DND-41 (cell line): ENCODE measurements at regions not wholly inside any gene's neighbourhood (a gene's known extent, or its start where the extent isn't known, plus 50 kb on each side); places are given as distances from the start of the nearest gene placed in this dataset.

Experiments used
- ATAC-seq: fragments of 200-7000 bp; cut with Tn5 transposase; 3 replicates; pipeline ENCODE4 v1.9.1; 2021; ENCODE audit warnings: low read depth; ENCODE audit not compliant: insufficient read depth
- DNase-seq: peaks from one replicate; pipeline ENCODE4 v3.0.0-alpha.2; 2020
- H2AFZ ChIP-seq: 2 replicates; pipeline ENCODE4 v1.6.0; 2012; ENCODE audit warnings: low read depth, low read length
- H3K27ac ChIP-seq: 2 replicates; pipeline ENCODE4 v1.5.1; 2012; ENCODE audit warnings: low read length, inconsistent platforms
- H3K27me3 ChIP-seq: fragments of 200-600 bp; sonication (generic); 2 replicates; pipeline ENCODE4 v1.6.0; 2012; ENCODE audit warnings: low read length, mild to moderate bottlenecking, inconsistent platforms; ENCODE audit not compliant: insufficient read depth, poor library complexity
- H3K36me3 ChIP-seq: 2 replicates; pipeline ENCODE4 v1.5.1; 2012; ENCODE audit warnings: low read length, inconsistent platforms; ENCODE audit not compliant: insufficient read depth
- H3K4me1 ChIP-seq: 2 replicates; pipeline ENCODE4 v1.5.1; 2012; ENCODE audit warnings: mild to moderate bottlenecking, low read length; ENCODE audit not compliant: insufficient read depth
- H3K4me2 ChIP-seq: 2 replicates; pipeline ENCODE4 v1.6.0; 2012; ENCODE audit warnings: mild to moderate bottlenecking, moderate library complexity, low read length, inconsistent platforms; ENCODE audit not compliant: insufficient read depth
- H3K4me3 ChIP-seq, 2 experiments: fragments of 200-600 bp in 1 of 2; shearing (Covaris generic) in 1 of 2; 2 replicates each; pipeline ENCODE4 v1.5.1; 2012 to 2016; ENCODE audit warnings: inconsistent platforms in 2 of 2, low read length in 2 of 2, mild to moderate bottlenecking in 2 of 2, low read depth in 1 of 2, moderate library complexity in 1 of 2
- H3K79me2 ChIP-seq: 2 replicates; pipeline ENCODE4 v1.6.0; 2012; ENCODE audit warnings: low read length, inconsistent platforms; ENCODE audit not compliant: insufficient read depth
- H3K9ac ChIP-seq: 2 replicates; pipeline ENCODE4 v1.6.0; 2012; ENCODE audit warnings: low read depth, mild to moderate bottlenecking, inconsistent platforms, low read length, moderate library complexity
- H3K9me3 ChIP-seq: 2 replicates; pipeline ENCODE4 v1.5.1; 2012; ENCODE audit warnings: low read length, moderate library complexity, mild to moderate bottlenecking, inconsistent platforms; ENCODE audit not compliant: insufficient read depth, severe bottlenecking
- H4K20me1 ChIP-seq: 2 replicates; pipeline ENCODE4 v1.6.0; 2012; ENCODE audit warnings: low read length; ENCODE audit not compliant: insufficient read depth
- CTCF ChIP-seq: IDR thresholded peaks from 2 replicates; pipeline ENCODE4 v1.5.1; 2012; ENCODE audit warnings: borderline replicate concordance, low read length, moderate library complexity, mild to moderate bottlenecking; ENCODE audit not compliant: poor library complexity, severe bottlenecking; ENCODE audit errors: extremely low read depth
- EZH2 ChIP-seq: IDR thresholded peaks from 3 replicates; pipeline ENCODE4 v1.6.1; 2012; ENCODE audit warnings: borderline replicate concordance, low read depth, mild to moderate bottlenecking, moderate library complexity, low read length, inconsistent platforms; ENCODE audit not compliant: severe bottlenecking

- no peaks in the 10 kb centered on the region for H4K20me1 ChIP-seq
- no peaks in the 10 kb centered on the region for H3K9me3 ChIP-seq
- H3K4me1 ChIP-seq: no peaks in the 10 kb centered on the region
- ATAC-seq: no peak
- H3K4me3 ChIP-seq: no peak overlapping the region
- H3K27ac ChIP-seq: no peak overlapping the region
- no peaks in the 10 kb centered on the region for H3K36me3 ChIP-seq
- peaks cover 3% of the 10 kb centered on the region for H3K27me3 ChIP-seq
- no peak overlapping the region for H2AFZ ChIP-seq
- H3K79me2 ChIP-seq: no peaks in the 10 kb centered on the region
- no peak for TF ChIP-seq EZH2
- no peak for TF ChIP-seq CTCF
- H3K9ac ChIP-seq: no peak overlapping the region
- no peak for DNase-seq
- H3K4me2 ChIP-seq: no peak overlapping the region
Measured at GRCh38 chr3:71885006-71885405, 100.1 kb upstream of the PROK2 start.

- no peaks in the 10 kb centered on the region for H3K9me3 ChIP-seq
- no peaks in the 10 kb centered on the region for H3K4me1 ChIP-seq
- H3K4me2 ChIP-seq: no peak overlapping the region
- H3K27me3 ChIP-seq: no peaks in the 10 kb centered on the region
- no peaks in the 10 kb centered on the region for H3K36me3 ChIP-seq
- no peak overlapping the region for H3K4me3 ChIP-seq
- no peak overlapping the region for H3K27ac ChIP-seq
- H2AFZ ChIP-seq: no peak overlapping the region
- no peak for DNase-seq
- TF ChIP-seq EZH2: no peak
- no peak for TF ChIP-seq CTCF
- no peak for ATAC-seq
- no peak overlapping the region for H3K9ac ChIP-seq
- H4K20me1 ChIP-seq: no peaks in the 10 kb centered on the region
- no peaks in the 10 kb centered on the region for H3K79me2 ChIP-seq
Measured at GRCh38 chr3:71881732-71882131, 96.8 kb upstream of the PROK2 start.

- no peak overlapping the region for H2AFZ ChIP-seq
- ATAC-seq (no peak), DNase-seq (no peak)
- H4K20me1 ChIP-seq: no peaks in the 10 kb centered on the region
- no peaks in the 10 kb centered on the region for H3K36me3 ChIP-seq
- H3K9ac ChIP-seq: no peak overlapping the region
- no peaks in the 10 kb centered on the region for H3K4me1 ChIP-seq
- no peaks in the 10 kb centered on the region for H3K9me3 ChIP-seq
- H3K27me3 ChIP-seq: no peaks in the 10 kb centered on the region
- TF ChIP-seq EZH2 (no peak), CTCF (no peak)
- no peak overlapping the region for H3K4me3 ChIP-seq
- H3K4me2 ChIP-seq: no peak overlapping the region
- H3K27ac ChIP-seq: no peak overlapping the region
- no peaks in the 10 kb centered on the region for H3K79me2 ChIP-seq
Measured at GRCh38 chr3:71881041-71881440, 96.1 kb upstream of the PROK2 start.

- H3K36me3 ChIP-seq: no peaks in the 10 kb centered on the region
- H4K20me1 ChIP-seq: no peaks in the 10 kb centered on the region
- H3K27me3 ChIP-seq: no peaks in the 10 kb centered on the region
- no peak overlapping the region for H2AFZ ChIP-seq
- peaks cover 10% of the 10 kb centered on the region for H3K4me1 ChIP-seq
- DNase-seq: no peak
- H3K9me3 ChIP-seq: no peaks in the 10 kb centered on the region
- no peak overlapping the region for H3K4me3 ChIP-seq
- no peak for TF ChIP-seq EZH2
- no peak for TF ChIP-seq CTCF
- no peak overlapping the region for H3K9ac ChIP-seq
- H3K4me2 ChIP-seq: no peak overlapping the region
- no peak for ATAC-seq
- H3K27ac ChIP-seq: no peak overlapping the region
- no peaks in the 10 kb centered on the region for H3K79me2 ChIP-seq
Measured at GRCh38 chr3:71879089-71879488, 94.1 kb upstream of the PROK2 start.
